Fibroblast of villous mesenchyme (primary cell): ENCODE measurements at regions not wholly inside any gene's neighbourhood (a gene's known extent, or its start where the extent isn't known, plus 50 kb on each side); places are given as distances from the start of the nearest gene placed in this dataset.

Source experiments
- DNase-seq: peaks from one replicate; pipeline ENCODE4 v3.0.0-alpha.2; 2010; ENCODE audit warnings: low read depth
- H3K4me3 ChIP-seq: 2 replicates; pipeline ENCODE4 v1.5.1; 2011; ENCODE audit warnings: low read depth, mild to moderate bottlenecking, low read length
- TF ChIP-seq, protein P1 (sequence below): IDR thresholded peaks from 2 replicates; pipeline ENCODE4 v1.5.1; 2012; ENCODE audit warnings: low read depth, mild to moderate bottlenecking, low read length; ENCODE audit not compliant: insufficient read depth

DNA sequence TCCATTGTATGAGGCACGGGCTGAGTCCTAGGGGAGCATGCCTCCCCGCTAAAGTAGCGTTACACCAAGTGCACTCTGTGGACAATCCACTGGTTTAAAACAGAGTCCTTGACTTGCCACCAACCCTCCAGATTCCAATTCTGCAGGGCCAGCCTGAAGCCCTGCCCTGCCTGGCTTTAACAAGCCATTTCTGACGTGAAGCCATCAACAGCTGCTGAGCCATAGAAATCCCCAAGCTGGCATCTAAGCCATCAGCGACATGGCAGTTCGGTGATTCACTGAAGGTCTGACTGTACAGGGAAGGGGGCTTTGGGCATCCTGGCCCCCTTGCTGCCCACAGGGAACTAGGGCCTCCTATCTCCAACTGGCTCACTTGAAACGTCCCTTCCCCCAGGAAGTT is 265.7 kb downstream of the UACA start:
- TF ChIP-seq, protein P1, sequence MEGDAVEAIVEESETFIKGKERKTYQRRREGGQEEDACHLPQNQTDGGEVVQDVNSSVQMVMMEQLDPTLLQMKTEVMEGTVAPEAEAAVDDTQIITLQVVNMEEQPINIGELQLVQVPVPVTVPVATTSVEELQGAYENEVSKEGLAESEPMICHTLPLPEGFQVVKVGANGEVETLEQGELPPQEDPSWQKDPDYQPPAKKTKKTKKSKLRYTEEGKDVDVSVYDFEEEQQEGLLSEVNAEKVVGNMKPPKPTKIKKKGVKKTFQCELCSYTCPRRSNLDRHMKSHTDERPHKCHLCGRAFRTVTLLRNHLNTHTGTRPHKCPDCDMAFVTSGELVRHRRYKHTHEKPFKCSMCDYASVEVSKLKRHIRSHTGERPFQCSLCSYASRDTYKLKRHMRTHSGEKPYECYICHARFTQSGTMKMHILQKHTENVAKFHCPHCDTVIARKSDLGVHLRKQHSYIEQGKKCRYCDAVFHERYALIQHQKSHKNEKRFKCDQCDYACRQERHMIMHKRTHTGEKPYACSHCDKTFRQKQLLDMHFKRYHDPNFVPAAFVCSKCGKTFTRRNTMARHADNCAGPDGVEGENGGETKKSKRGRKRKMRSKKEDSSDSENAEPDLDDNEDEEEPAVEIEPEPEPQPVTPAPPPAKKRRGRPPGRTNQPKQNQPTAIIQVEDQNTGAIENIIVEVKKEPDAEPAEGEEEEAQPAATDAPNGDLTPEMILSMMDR, result no peak
- no peak for DNase-seq
- no peak overlapping the region for H3K4me3 ChIP-seq

DNA sequence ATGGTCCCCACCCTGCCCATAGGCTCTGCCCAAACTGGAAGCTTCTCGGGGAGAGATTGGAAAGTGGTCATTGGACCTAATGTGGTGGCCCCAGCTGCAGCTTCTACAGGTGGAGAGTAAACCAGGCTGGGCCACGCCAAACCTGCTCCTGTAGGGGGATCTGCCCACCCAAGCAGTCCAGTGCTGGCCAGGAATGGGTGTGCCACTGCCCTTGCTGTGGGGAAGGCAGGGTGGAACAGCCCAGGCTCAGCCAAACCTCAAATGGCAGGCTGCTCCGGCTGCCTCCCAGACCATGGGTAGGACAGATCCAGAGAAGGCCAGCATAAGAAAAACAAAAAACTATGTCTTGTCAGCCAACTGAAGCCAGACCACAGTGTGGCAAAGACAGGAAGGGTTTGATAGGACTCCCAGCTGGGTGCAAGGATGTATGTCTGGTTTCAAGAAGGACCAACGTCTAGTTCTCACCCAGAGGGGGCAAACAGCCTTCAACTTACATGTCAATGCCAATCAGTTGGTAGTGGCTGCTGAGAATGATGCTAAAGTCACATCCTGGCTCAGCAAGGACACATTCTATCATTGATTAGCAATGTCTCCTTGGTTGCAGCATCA is 267.3 kb downstream of the UACA start:
- TF ChIP-seq, protein P1, result no peak
- DNase-seq, result no peak
- no peak overlapping the region for H3K4me3 ChIP-seq

DNA sequence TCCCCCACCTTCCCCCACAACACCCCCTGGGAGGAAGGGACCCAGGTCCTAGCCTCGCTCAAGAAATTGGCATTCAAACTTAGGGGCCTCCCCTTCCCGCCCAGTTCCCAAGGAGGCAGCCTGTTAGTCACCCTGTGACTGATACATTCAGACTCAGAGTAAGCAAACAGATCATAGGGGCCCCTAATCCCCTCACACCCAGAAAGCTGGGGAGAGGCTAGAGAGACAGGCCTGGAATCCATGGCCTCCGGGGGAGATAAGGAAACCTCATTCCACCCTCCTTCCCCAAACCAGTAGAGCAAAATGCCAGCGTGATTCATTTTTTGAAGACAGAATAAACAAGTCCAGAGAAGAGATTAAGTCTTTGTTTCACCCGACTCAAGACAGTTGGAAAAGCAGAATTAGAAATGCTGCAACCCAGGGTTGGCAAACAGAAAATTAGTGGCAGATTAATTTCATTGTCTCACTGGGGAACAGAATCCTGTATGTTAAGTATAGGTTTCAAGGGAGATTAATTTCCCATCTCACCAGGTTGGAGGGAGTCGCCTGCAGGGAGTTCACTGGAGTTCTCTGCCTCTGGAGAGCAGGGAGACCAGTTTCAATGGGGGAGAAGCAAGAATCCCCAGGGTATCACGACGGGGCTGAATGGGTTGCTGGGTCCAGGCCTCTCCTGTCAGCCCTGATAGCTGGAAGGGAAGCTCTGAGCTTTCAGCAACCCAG is 268.3 kb downstream of the UACA start:
- H3K4me3 ChIP-seq, result no peak overlapping the region
- peak; percentile 97 for DNase-seq
- TF ChIP-seq, protein P1, result no peak

DNA sequence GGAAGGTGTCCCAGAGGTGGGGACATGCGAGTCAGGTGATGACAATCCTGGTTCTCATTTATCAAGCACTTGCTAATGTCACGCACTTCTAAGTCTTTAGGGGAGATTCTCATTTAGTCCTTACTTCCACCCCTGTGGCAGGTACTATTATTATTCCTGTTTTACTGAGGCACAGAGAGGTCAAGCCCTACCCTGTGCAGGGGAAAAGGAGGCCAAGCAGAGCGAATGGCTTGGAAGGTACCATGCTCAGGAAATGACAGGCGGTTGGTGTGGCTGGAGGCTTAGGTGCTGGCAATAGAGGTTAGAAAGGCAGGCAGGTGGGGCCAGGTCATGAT is 268.9 kb downstream of the UACA start:
- DNase-seq, result no peak
- H3K4me3 ChIP-seq, result peak overlapping the region; percentile 6
- TF ChIP-seq, protein P1, result no peak

DNA sequence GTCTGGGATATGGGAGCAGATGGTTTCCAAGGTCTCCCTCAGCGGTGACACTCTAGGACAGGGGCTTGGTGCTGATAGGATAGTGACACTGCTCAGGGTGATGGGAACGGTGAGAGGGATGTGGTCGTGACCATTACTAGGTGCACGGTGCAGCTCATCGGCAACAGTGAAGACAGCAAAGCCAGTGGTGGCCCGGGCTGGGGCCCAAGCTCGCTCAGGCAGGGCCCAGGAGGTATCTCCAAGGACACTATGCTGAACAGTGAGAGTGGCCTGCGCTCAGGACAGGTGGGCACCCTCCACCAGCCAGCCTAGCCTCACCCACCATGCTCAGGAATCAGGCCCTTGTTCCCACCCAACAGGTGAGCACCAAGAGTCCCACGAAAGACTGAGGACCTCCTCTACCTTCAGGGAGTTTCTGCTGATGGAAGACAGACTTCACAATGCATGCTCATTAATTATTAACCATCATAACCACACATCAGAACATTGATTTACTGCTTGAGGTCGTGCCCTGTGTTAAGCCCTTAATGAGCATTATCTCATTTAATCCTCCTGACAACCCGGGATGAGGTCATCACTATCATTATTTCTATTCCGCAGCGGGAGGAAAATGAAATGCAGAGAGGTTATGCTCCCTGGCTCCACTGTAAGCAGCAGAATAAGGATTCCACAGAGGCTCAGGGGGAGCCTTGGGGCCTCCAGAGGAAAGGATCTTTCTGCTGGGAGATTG is 269.4 kb downstream of the UACA start:
- TF ChIP-seq, protein P1, result no peak
- H3K4me3 ChIP-seq, result no peak overlapping the region
- peak; percentile 85 for DNase-seq

DNA sequence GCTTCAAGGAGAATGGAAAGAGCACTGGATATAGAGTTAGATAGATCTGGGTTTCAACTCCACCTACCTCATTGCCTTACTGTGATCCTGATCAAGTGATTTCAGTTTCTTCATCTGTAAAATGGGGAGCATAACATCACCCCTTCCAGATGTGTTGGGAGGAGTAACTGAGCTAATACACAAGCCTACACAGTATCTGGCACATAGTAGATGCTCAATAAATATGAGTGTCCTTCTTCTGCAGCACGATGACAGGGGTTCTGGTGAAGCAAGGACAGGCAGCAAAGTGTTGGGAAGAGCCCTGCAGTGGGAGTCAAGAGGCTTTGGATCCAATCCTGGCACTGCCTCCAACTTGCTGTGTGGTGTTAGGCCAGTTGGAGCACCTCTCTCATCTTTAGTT is 270.0 kb downstream of the UACA start:
- DNase-seq, result no peak
- TF ChIP-seq, protein P1, result no peak
- no peak overlapping the region for H3K4me3 ChIP-seq
